ENCODE measurements at regions not wholly inside any gene's neighbourhood (a gene's known extent, or its start where the extent isn't known, plus 50 kb on each side); places are given as distances from the start of the nearest gene placed in this dataset.
A peak's percentile ranks its signal among the peaks of the same experiment; 100 is the strongest.

DNA sequence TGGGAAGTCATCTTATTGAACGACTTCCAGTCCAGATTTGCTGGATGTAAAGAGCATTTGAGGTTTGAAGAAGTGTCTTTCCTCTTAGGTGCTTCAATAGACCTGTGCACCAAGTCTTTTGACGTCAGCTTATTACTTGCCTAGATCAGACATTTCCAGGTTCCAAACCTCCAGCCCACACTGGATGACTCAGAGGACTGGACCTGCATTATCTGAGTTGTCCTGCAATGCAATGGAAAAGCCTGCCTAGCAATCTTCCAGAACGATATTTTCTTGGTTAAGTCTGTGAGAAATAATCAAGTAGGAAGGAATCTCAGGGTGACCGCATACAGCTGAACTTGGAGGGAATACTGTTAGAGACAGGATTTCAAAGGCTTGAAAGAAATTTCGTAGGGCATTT lies 147.2 kb upstream of the MOCS2 start:
- H3K27ac ChIP-seq: no peak overlapping the region
- H3K4me1 ChIP-seq (ENCODE audit: insufficient read depth): peaks cover 43% of the 10 kb centered on the region
- H3F3A ChIP-seq (ENCODE audit: insufficient read depth): peaks cover 27% of the 10 kb centered on the region; the same call in 1 of the 2 replicates
- in situ Hi-C loops (cut with MboI): loop anchor here (25.0 kb wide), 1 partner anchor 981 kb away; no protein-coding TSS in a partner anchor
- no peaks in the 10 kb centered on the region for H3K79me2 ChIP-seq (ENCODE audit: insufficient read depth)
- no peak overlapping the region for H3K4me3 ChIP-seq
- H3K9me3 ChIP-seq (ENCODE audit: low read depth): no peaks in the 10 kb centered on the region
- peak; percentile 74 for DNase-seq
- H3K9me2 ChIP-seq (ENCODE audit: insufficient read depth): no peaks in the 10 kb centered on the region
- no peaks in the 10 kb centered on the region for H4K20me1 ChIP-seq (ENCODE audit: insufficient read depth)
- H2AFZ ChIP-seq: no peak overlapping the region
- peak overlapping the region; percentile 13 for H3K4me2 ChIP-seq (ENCODE audit: unreplicated experiment)
- no peaks in the 10 kb centered on the region for H3K36me3 ChIP-seq (ENCODE audit: low read depth)
- H3K9ac ChIP-seq: no peak overlapping the region
- H3K27me3 ChIP-seq (replicated peaks; ENCODE audit: insufficient read depth): no peaks in the 10 kb centered on the region
- 61% methylated on average over 5 of the region's 5 CpGs for WGBS, 2 experiments (ENCODE audit: low coverage in 1 of 2, low lambda C conversion rate in 2 of 2, missing lambda C conversion rate in 2 of 2)
- no peak for TF ChIP-seq EZH2phosphoT487 (IDR thresholded peaks at IDR 0.05; ENCODE audit: insufficient read depth, low read depth)
- TF ChIP-seq EZH2 (IDR thresholded peaks at IDR 0.05; ENCODE audit: insufficient read depth, poor library complexity, severe bottlenecking): no peak

DNA sequence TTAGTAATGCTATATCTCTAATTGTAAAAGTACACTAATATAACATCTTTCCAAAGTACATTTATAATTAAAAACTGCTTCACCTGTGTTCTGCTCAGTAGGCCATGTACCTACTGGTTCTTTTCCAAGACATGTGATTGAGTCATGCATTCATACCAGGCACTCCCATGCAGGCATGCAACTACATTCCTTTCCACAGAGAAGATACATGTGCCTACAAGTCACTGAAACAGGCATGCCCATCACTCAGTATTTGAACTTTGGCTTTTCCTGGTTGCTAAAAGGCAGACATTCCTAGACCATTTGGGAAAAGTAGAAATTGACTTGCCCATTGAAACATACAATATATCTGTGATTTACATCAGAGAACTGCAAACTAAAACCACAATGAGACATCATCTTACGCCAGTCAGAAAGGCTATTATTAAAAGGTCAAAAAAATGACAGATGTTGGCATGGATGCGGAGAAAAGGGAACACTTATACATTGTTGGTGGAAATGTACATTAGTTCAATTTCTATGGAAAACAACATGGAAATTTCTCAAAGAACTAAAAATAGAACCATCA lies 148.3 kb upstream of the MOCS2 start:
- peaks cover 37% of the 10 kb centered on the region for H3K4me1 ChIP-seq (ENCODE audit: insufficient read depth)
- no peaks in the 10 kb centered on the region for H3K79me2 ChIP-seq (ENCODE audit: insufficient read depth)
- H3K36me3 ChIP-seq (ENCODE audit: low read depth): no peaks in the 10 kb centered on the region
- no peak overlapping the region for H3K4me3 ChIP-seq
- DNase-seq: no peak
- TF ChIP-seq EZH2phosphoT487 (IDR thresholded peaks at IDR 0.05; ENCODE audit: insufficient read depth, low read depth) (no peak), EZH2 (IDR thresholded peaks at IDR 0.05; ENCODE audit: insufficient read depth, poor library complexity, severe bottlenecking) (no peak)
- H3K9me3 ChIP-seq (ENCODE audit: low read depth): no peaks in the 10 kb centered on the region
- no peaks in the 10 kb centered on the region for H4K20me1 ChIP-seq (ENCODE audit: insufficient read depth)
- H3K27ac ChIP-seq: no peak overlapping the region
- in situ Hi-C loops (cut with MboI): loop anchor here (25.0 kb wide), 1 partner anchor 979 kb away; no protein-coding TSS in a partner anchor
- no peaks in the 10 kb centered on the region for H3K27me3 ChIP-seq (replicated peaks; ENCODE audit: insufficient read depth)
- no peak overlapping the region for H3K4me2 ChIP-seq (ENCODE audit: unreplicated experiment)
- H3K9me2 ChIP-seq (ENCODE audit: insufficient read depth): no peaks in the 10 kb centered on the region
- H3F3A ChIP-seq (ENCODE audit: insufficient read depth): peaks cover 27% of the 10 kb centered on the region; the same call in 1 of the 2 replicates
- 91 to 93% methylated on average over 2 of the region's 2 CpGs for WGBS, 2 experiments (ENCODE audit: low coverage in 1 of 2, low lambda C conversion rate in 2 of 2, missing lambda C conversion rate in 2 of 2)
- no peak overlapping the region for H3K9ac ChIP-seq
- H2AFZ ChIP-seq: no peak overlapping the region

DNA sequence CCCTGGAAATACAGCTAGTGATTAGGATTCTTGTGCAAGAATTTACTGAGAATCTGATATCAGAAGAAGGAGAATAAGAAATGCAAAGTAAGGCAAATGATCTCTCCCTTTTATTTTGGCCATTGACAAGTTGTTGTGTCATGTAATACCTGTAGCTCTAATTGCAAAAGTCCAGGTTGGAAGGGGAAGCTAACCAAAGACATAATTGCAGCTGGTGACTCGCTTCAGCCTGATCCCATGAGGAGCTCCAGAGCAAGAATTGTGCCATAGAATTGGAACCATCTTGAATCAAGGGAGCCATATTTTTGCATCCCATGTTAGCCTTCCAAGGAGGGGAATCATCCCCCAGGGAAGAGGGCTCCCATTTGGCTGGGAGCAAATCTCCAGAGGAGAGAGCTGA lies 149.6 kb upstream of the MOCS2 start:
- Histone ChIP-seq H3K4me3 (no peak overlapping the region), H3K9me2 (ENCODE audit: insufficient read depth) (no peaks in the 10 kb centered on the region), H3K27ac (no peak overlapping the region), H3K9ac (no peak overlapping the region), H4K20me1 (ENCODE audit: insufficient read depth) (no peaks in the 10 kb centered on the region), H3K79me2 (ENCODE audit: insufficient read depth) (no peaks in the 10 kb centered on the region), H3K4me2 (ENCODE audit: unreplicated experiment) (no peak overlapping the region), H3K36me3 (ENCODE audit: low read depth) (no peaks in the 10 kb centered on the region), H3F3A (ENCODE audit: insufficient read depth) (peaks cover 15% of the 10 kb centered on the region; the same call in 1 of the 2 replicates), H3K4me1 (ENCODE audit: insufficient read depth) (peaks cover 24% of the 10 kb centered on the region), H2AFZ (no peak overlapping the region), H3K9me3 (ENCODE audit: low read depth) (no peaks in the 10 kb centered on the region), H3K27me3 (replicated peaks; ENCODE audit: insufficient read depth) (no peaks in the 10 kb centered on the region)
- WGBS, 2 experiments (ENCODE audit: low coverage in 1 of 2, low lambda C conversion rate in 2 of 2, missing lambda C conversion rate in 2 of 2): 89 to 100% methylated on average over 1 of the region's 1 CpG
- no peak for TF ChIP-seq EZH2phosphoT487 (IDR thresholded peaks at IDR 0.05; ENCODE audit: insufficient read depth, low read depth)
- no peak for TF ChIP-seq EZH2 (IDR thresholded peaks at IDR 0.05; ENCODE audit: insufficient read depth, poor library complexity, severe bottlenecking)
- no peak for DNase-seq
- in situ Hi-C loops (cut with MboI): loop anchor here (25.0 kb wide), 1 partner anchor 978 kb away; no protein-coding TSS in a partner anchor

DNA sequence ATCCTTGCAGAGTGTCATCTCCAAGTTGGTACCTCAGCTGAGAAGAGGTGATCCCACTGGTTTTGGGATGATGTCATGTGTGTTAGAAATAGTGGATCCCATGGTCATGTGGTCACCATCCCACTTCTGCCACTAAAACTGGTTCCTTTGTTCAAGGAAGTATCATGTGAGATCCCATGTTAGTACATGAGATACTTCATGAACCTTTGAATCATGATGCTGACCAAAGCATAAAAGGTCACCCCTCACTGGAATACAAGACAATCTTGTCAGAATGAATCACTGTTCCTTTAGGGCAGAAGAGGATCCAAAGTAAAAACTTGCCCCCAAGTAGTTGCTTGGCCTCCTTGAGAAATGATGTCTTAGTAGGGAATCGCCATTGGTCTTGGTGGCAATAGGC lies 150.9 kb upstream of the MOCS2 start:
- H3F3A ChIP-seq (ENCODE audit: insufficient read depth): peaks cover 13% of the 10 kb centered on the region; the same call in 1 of the 2 replicates
- DNase-seq: no peak
- H3K9me2 ChIP-seq (ENCODE audit: insufficient read depth): no peaks in the 10 kb centered on the region
- 91 to 96% methylated on average over 1 of the region's 1 CpG for WGBS, 2 experiments (ENCODE audit: low coverage in 1 of 2, low lambda C conversion rate in 2 of 2, missing lambda C conversion rate in 2 of 2)
- no peaks in the 10 kb centered on the region for H4K20me1 ChIP-seq (ENCODE audit: insufficient read depth)
- H3K9ac ChIP-seq: no peak overlapping the region
- H3K4me3 ChIP-seq: no peak overlapping the region
- no peaks in the 10 kb centered on the region for H3K79me2 ChIP-seq (ENCODE audit: insufficient read depth)
- H2AFZ ChIP-seq: no peak overlapping the region
- no peak overlapping the region for H3K27ac ChIP-seq
- H3K27me3 ChIP-seq (replicated peaks; ENCODE audit: insufficient read depth): no peaks in the 10 kb centered on the region
- TF ChIP-seq EZH2phosphoT487 (IDR thresholded peaks at IDR 0.05; ENCODE audit: insufficient read depth, low read depth) (no peak), EZH2 (IDR thresholded peaks at IDR 0.05; ENCODE audit: insufficient read depth, poor library complexity, severe bottlenecking) (no peak)
- H3K9me3 ChIP-seq (ENCODE audit: low read depth): no peaks in the 10 kb centered on the region
- peaks cover 19% of the 10 kb centered on the region for H3K4me1 ChIP-seq (ENCODE audit: insufficient read depth)
- in situ Hi-C loops (cut with MboI): loop anchor here (25.0 kb wide), 1 partner anchor 977 kb away; no protein-coding TSS in a partner anchor
- no peak overlapping the region for H3K4me2 ChIP-seq (ENCODE audit: unreplicated experiment)
- no peaks in the 10 kb centered on the region for H3K36me3 ChIP-seq (ENCODE audit: low read depth)

Measured in GM23248 (cell line).